GM12892 (cell line): ENCODE measurements at regions not wholly inside any gene's neighbourhood (a gene's known extent, or its start where the extent isn't known, plus 50 kb on each side); places are given as distances from the start of the nearest gene placed in this dataset.

Experiments
- POLR2A ChIP-seq: IDR thresholded peaks from 2 replicates; pipeline ENCODE4 v1.6.1; 2011; ENCODE audit warnings: low read depth, low read length, control low read depth
- POLR2AphosphoS5 ChIP-seq: IDR thresholded peaks from 2 replicates; pipeline ENCODE4 v1.6.1; 2011; ENCODE audit warnings: low read depth, low read length, control low read depth
- TAF1 ChIP-seq: IDR thresholded peaks from 2 replicates; pipeline ENCODE4 v1.6.1; 2011; ENCODE audit warnings: low read depth, mild to moderate bottlenecking, control low read depth, low read length, borderline replicate concordance

DNA sequence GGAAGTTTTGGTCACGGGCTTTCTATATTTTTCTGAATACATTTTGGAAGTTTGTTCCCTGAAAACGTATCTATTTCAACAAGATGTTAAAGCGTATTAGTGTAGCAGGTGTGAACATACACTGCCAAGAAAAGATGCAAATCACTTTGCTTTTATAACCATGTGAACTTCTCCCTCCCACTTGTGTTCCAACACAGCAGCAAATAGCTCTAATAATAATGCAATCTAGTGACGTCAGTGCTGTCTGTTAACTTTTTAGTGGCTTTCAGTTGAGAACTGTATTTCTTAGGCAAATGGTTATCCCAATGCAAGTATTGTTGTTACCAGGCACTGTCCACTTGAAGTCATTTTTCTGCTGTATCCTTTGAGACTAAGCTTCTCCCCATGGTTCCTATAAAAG is 188.4 kb upstream of the IGFBP3 start:
- no peak for TF ChIP-seq POLR2A
- no peak for TF ChIP-seq POLR2AphosphoS5
- TF ChIP-seq TAF1: no peak
